ENCODE measurements at regions not wholly inside any gene's neighbourhood (a gene's known extent, or its start where the extent isn't known, plus 50 kb on each side); places are given as distances from the start of the nearest gene placed in this dataset.

DNA sequence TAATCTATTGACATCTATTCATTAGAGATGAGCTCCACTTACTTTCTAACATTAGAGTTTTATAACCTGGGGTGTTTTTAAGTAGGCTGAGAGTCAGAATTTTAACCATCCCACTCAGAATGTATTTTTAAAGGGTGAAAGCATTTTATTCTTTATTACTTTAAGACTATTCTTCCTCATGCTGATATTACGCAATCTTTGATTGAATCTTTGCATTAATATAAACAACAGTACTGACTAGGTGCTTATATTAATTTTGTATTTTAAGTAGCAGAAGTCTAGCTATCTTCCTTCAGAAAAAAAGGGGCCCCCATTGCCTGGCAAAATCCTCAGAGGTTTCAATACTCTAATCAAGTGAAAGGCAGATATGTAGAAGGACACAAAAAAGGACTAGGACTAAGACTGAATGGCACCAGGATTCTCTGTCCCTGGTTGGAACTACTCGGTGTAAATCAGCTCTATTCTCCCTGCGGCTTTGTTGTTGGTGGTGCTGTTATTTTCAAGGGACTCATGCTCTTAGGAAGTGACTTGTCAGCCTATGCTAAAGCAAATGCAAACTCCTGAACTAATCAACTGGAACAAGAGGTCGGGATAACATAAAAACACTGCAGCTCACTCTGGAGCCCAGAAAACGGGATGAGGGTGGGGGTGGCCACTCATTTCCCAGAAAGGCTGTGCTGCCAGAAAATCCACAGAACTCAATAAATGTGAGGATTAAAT lies 1324.4 kb downstream of the GRIK2 start:
- TF ChIP-seq, protein P1, sequence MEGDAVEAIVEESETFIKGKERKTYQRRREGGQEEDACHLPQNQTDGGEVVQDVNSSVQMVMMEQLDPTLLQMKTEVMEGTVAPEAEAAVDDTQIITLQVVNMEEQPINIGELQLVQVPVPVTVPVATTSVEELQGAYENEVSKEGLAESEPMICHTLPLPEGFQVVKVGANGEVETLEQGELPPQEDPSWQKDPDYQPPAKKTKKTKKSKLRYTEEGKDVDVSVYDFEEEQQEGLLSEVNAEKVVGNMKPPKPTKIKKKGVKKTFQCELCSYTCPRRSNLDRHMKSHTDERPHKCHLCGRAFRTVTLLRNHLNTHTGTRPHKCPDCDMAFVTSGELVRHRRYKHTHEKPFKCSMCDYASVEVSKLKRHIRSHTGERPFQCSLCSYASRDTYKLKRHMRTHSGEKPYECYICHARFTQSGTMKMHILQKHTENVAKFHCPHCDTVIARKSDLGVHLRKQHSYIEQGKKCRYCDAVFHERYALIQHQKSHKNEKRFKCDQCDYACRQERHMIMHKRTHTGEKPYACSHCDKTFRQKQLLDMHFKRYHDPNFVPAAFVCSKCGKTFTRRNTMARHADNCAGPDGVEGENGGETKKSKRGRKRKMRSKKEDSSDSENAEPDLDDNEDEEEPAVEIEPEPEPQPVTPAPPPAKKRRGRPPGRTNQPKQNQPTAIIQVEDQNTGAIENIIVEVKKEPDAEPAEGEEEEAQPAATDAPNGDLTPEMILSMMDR (IDR thresholded peaks at IDR 0.05; ENCODE audit: low read depth, low read length), result no peak
- TF ChIP-seq EZH2phosphoT487 (IDR thresholded peaks at IDR 0.05; ENCODE audit: low read depth), result no peak
